DND-41 (cell line): ENCODE measurements at regions not wholly inside any gene's neighbourhood (a gene's known extent, or its start where the extent isn't known, plus 50 kb on each side); places are given as distances from the start of the nearest gene placed in this dataset.

Source experiments
- EZH2 ChIP-seq: IDR thresholded peaks from 3 replicates; pipeline ENCODE4 v1.6.1; 2012; ENCODE audit warnings: borderline replicate concordance, low read depth, mild to moderate bottlenecking, moderate library complexity, low read length, inconsistent platforms; ENCODE audit not compliant: severe bottlenecking
- TF ChIP-seq, protein P1 (sequence below): IDR thresholded peaks from 2 replicates; pipeline ENCODE4 v1.5.1; 2012; ENCODE audit warnings: borderline replicate concordance, low read length, moderate library complexity, mild to moderate bottlenecking; ENCODE audit not compliant: poor library complexity, severe bottlenecking; ENCODE audit errors: extremely low read depth

DNA sequence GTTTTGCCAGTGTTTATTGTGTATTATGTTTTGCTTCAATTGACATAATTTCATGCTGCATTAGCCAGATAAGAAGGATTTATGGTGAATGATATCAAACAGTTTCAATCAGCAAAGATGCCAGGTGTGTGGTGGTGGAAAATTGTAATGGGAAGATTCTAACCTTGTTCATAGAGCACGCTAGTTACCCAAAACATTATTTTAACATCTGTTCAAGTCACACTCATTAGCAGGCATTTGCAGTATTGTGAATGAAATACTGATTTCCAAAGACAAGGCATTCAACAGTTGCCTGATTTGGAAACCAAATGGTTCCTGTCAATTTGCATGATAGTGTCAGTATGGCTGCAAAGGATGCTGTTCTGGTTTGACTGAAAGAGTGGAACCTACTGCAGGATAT, 129.7 kb downstream of the EPC1 start:
- TF ChIP-seq EZH2, result no peak
- TF ChIP-seq, protein P1, sequence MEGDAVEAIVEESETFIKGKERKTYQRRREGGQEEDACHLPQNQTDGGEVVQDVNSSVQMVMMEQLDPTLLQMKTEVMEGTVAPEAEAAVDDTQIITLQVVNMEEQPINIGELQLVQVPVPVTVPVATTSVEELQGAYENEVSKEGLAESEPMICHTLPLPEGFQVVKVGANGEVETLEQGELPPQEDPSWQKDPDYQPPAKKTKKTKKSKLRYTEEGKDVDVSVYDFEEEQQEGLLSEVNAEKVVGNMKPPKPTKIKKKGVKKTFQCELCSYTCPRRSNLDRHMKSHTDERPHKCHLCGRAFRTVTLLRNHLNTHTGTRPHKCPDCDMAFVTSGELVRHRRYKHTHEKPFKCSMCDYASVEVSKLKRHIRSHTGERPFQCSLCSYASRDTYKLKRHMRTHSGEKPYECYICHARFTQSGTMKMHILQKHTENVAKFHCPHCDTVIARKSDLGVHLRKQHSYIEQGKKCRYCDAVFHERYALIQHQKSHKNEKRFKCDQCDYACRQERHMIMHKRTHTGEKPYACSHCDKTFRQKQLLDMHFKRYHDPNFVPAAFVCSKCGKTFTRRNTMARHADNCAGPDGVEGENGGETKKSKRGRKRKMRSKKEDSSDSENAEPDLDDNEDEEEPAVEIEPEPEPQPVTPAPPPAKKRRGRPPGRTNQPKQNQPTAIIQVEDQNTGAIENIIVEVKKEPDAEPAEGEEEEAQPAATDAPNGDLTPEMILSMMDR, result no peak
